ENCODE measurements at regions not wholly inside any gene's neighbourhood (a gene's known extent, or its start where the extent isn't known, plus 50 kb on each side); places are given as distances from the start of the nearest gene placed in this dataset.

GRCh38 chr12:58051378-58051777 lies 110.0 kb downstream of the ATP23 start:
- no peak for DNase-seq
- Histone ChIP-seq H3K79me2 (ENCODE audit: low read length) (no peaks in the 10 kb centered on the region), H2AFZ (ENCODE audit: low read length) (no peak overlapping the region), H3K4me1 (ENCODE audit: low read length) (no peaks in the 10 kb centered on the region), H3K4me3 (ENCODE audit: low read length) (no peak overlapping the region), H4K20me1 (ENCODE audit: insufficient read depth, low read depth, low read length) (no peaks in the 10 kb centered on the region), H3K9me2 (replicated peaks; ENCODE audit: insufficient read depth, low read length) (no peaks in the 10 kb centered on the region), H3K4me2 (ENCODE audit: low read depth, low read length, poor library complexity, severe bottlenecking) (no peak overlapping the region), H3K27ac (ENCODE audit: low read length) (no peak overlapping the region), H3K9me3 (ENCODE audit: low read length) (no peaks in the 10 kb centered on the region), H3K27me3 (ENCODE audit: low read length) (no peaks in the 10 kb centered on the region), H3K9ac (ENCODE audit: low read length) (no peak overlapping the region), H3K36me3 (ENCODE audit: insufficient read depth, low read length) (no peaks in the 10 kb centered on the region)

GRCh38 chr12:58064666-58065065 lies 123.3 kb downstream of the ATP23 start:
- no peak overlapping the region for H3K4me2 ChIP-seq (ENCODE audit: low read depth, low read length, poor library complexity, severe bottlenecking)
- H3K9ac ChIP-seq (ENCODE audit: low read length) = no peak overlapping the region
- no peaks in the 10 kb centered on the region for H3K9me2 ChIP-seq (replicated peaks; ENCODE audit: insufficient read depth, low read length)
- no peak for DNase-seq
- H3K79me2 ChIP-seq (ENCODE audit: low read length) = no peaks in the 10 kb centered on the region
- H4K20me1 ChIP-seq (ENCODE audit: insufficient read depth, low read depth, low read length) = no peaks in the 10 kb centered on the region
- no peak overlapping the region for H3K4me3 ChIP-seq (ENCODE audit: low read length)
- H3K27ac ChIP-seq (ENCODE audit: low read length) = no peak overlapping the region
- no peaks in the 10 kb centered on the region for H3K36me3 ChIP-seq (ENCODE audit: insufficient read depth, low read length)
- no peak overlapping the region for H2AFZ ChIP-seq (ENCODE audit: low read length)
- H3K27me3 ChIP-seq (ENCODE audit: low read length) = no peaks in the 10 kb centered on the region
- no peaks in the 10 kb centered on the region for H3K9me3 ChIP-seq (ENCODE audit: low read length)
- no peaks in the 10 kb centered on the region for H3K4me1 ChIP-seq (ENCODE audit: low read length)

- H3K79me2 ChIP-seq (ENCODE audit: low read length) = no peaks in the 10 kb centered on the region
- H4K20me1 ChIP-seq (ENCODE audit: insufficient read depth, low read depth, low read length) = no peaks in the 10 kb centered on the region
- H3K27me3 ChIP-seq (ENCODE audit: low read length) = no peaks in the 10 kb centered on the region
- no peak overlapping the region for H2AFZ ChIP-seq (ENCODE audit: low read length)
- no peak overlapping the region for H3K9ac ChIP-seq (ENCODE audit: low read length)
- H3K4me3 ChIP-seq (ENCODE audit: low read length) = no peak overlapping the region
- H3K27ac ChIP-seq (ENCODE audit: low read length) = no peak overlapping the region
- H3K36me3 ChIP-seq (ENCODE audit: insufficient read depth, low read length) = no peaks in the 10 kb centered on the region
- no peaks in the 10 kb centered on the region for H3K4me1 ChIP-seq (ENCODE audit: low read length)
- H3K9me2 ChIP-seq (replicated peaks; ENCODE audit: insufficient read depth, low read length) = no peaks in the 10 kb centered on the region
- no peaks in the 10 kb centered on the region for H3K9me3 ChIP-seq (ENCODE audit: low read length)
- no peak overlapping the region for H3K4me2 ChIP-seq (ENCODE audit: low read depth, low read length, poor library complexity, severe bottlenecking)
- no peak for DNase-seq
Observed at GRCh38 chr12:58066296-58066695, 124.9 kb downstream of the ATP23 start.

GRCh38 chr12:58067610-58068387 lies 126.4 kb downstream of the ATP23 start:
- H3K9ac ChIP-seq (ENCODE audit: low read length) = no peak overlapping the region
- no peaks in the 10 kb centered on the region for H4K20me1 ChIP-seq (ENCODE audit: insufficient read depth, low read depth, low read length)
- H2AFZ ChIP-seq (ENCODE audit: low read length) = no peak overlapping the region
- no peaks in the 10 kb centered on the region for H3K36me3 ChIP-seq (ENCODE audit: insufficient read depth, low read length)
- H3K27ac ChIP-seq (ENCODE audit: low read length) = no peak overlapping the region
- no peaks in the 10 kb centered on the region for H3K4me1 ChIP-seq (ENCODE audit: low read length)
- H3K9me2 ChIP-seq (replicated peaks; ENCODE audit: insufficient read depth, low read length) = no peaks in the 10 kb centered on the region
- no peaks in the 10 kb centered on the region for H3K27me3 ChIP-seq (ENCODE audit: low read length)
- no peaks in the 10 kb centered on the region for H3K79me2 ChIP-seq (ENCODE audit: low read length)
- DNase-seq = no peak
- H3K9me3 ChIP-seq (ENCODE audit: low read length) = no peaks in the 10 kb centered on the region
- H3K4me3 ChIP-seq (ENCODE audit: low read length) = no peak overlapping the region
- H3K4me2 ChIP-seq (ENCODE audit: low read depth, low read length, poor library complexity, severe bottlenecking) = no peak overlapping the region

- no peaks in the 10 kb centered on the region for H3K79me2 ChIP-seq (ENCODE audit: low read length)
Observed at GRCh38 chr12:58068706-58069105, 127.3 kb downstream of the ATP23 start.

GRCh38 chr12:58069268-58069963 lies 128.0 kb downstream of the ATP23 start:
- no peaks in the 10 kb centered on the region for H3K9me3 ChIP-seq (ENCODE audit: low read length)
- H3K4me2 ChIP-seq (ENCODE audit: low read depth, low read length, poor library complexity, severe bottlenecking) = no peak overlapping the region
- no peak overlapping the region for H3K9ac ChIP-seq (ENCODE audit: low read length)
- H3K27ac ChIP-seq (ENCODE audit: low read length) = no peak overlapping the region
- no peaks in the 10 kb centered on the region for H3K79me2 ChIP-seq (ENCODE audit: low read length)
- H3K36me3 ChIP-seq (ENCODE audit: insufficient read depth, low read length) = no peaks in the 10 kb centered on the region
- H2AFZ ChIP-seq (ENCODE audit: low read length) = no peak overlapping the region
- no peaks in the 10 kb centered on the region for H3K27me3 ChIP-seq (ENCODE audit: low read length)
- no peaks in the 10 kb centered on the region for H4K20me1 ChIP-seq (ENCODE audit: insufficient read depth, low read depth, low read length)
- no peak for DNase-seq
- no peak overlapping the region for H3K4me3 ChIP-seq (ENCODE audit: low read length)
- no peaks in the 10 kb centered on the region for H3K9me2 ChIP-seq (replicated peaks; ENCODE audit: insufficient read depth, low read length)
- no peaks in the 10 kb centered on the region for H3K4me1 ChIP-seq (ENCODE audit: low read length)

More at GRCh38 chr12:58068706-58069105, 127.3 kb downstream of the ATP23 start:
- H3K9ac ChIP-seq (ENCODE audit: low read length) = no peak overlapping the region
- no peaks in the 10 kb centered on the region for H3K27me3 ChIP-seq (ENCODE audit: low read length)
- no peaks in the 10 kb centered on the region for H3K9me2 ChIP-seq (replicated peaks; ENCODE audit: insufficient read depth, low read length)
- no peak overlapping the region for H3K4me3 ChIP-seq (ENCODE audit: low read length)
- no peak for DNase-seq
- H2AFZ ChIP-seq (ENCODE audit: low read length) = no peak overlapping the region
- H3K9me3 ChIP-seq (ENCODE audit: low read length) = no peaks in the 10 kb centered on the region
- H4K20me1 ChIP-seq (ENCODE audit: insufficient read depth, low read depth, low read length) = no peaks in the 10 kb centered on the region
- H3K36me3 ChIP-seq (ENCODE audit: insufficient read depth, low read length) = no peaks in the 10 kb centered on the region
- H3K4me2 ChIP-seq (ENCODE audit: low read depth, low read length, poor library complexity, severe bottlenecking) = no peak overlapping the region
- no peaks in the 10 kb centered on the region for H3K4me1 ChIP-seq (ENCODE audit: low read length)
- H3K27ac ChIP-seq (ENCODE audit: low read length) = no peak overlapping the region

GRCh38 chr12:58071994-58072393 lies 130.6 kb downstream of the ATP23 start:
- Histone ChIP-seq H3K36me3 (ENCODE audit: insufficient read depth, low read length) (no peaks in the 10 kb centered on the region), H3K27me3 (ENCODE audit: low read length) (no peaks in the 10 kb centered on the region), H3K4me2 (ENCODE audit: low read depth, low read length, poor library complexity, severe bottlenecking) (no peak overlapping the region), H2AFZ (ENCODE audit: low read length) (no peak overlapping the region), H4K20me1 (ENCODE audit: insufficient read depth, low read depth, low read length) (no peaks in the 10 kb centered on the region), H3K4me3 (ENCODE audit: low read length) (no peak overlapping the region), H3K79me2 (ENCODE audit: low read length) (no peaks in the 10 kb centered on the region), H3K9me2 (replicated peaks; ENCODE audit: insufficient read depth, low read length) (no peaks in the 10 kb centered on the region), H3K9me3 (ENCODE audit: low read length) (no peaks in the 10 kb centered on the region), H3K27ac (ENCODE audit: low read length) (no peak overlapping the region), H3K9ac (ENCODE audit: low read length) (no peak overlapping the region), H3K4me1 (ENCODE audit: low read length) (no peaks in the 10 kb centered on the region)
- DNase-seq = no peak

GRCh38 chr12:58074259-58074658 lies 132.9 kb downstream of the ATP23 start:
- H3K36me3 ChIP-seq (ENCODE audit: insufficient read depth, low read length) = no peaks in the 10 kb centered on the region
- no peaks in the 10 kb centered on the region for H4K20me1 ChIP-seq (ENCODE audit: insufficient read depth, low read depth, low read length)
- H3K27ac ChIP-seq (ENCODE audit: low read length) = no peak overlapping the region
- no peaks in the 10 kb centered on the region for H3K9me2 ChIP-seq (replicated peaks; ENCODE audit: insufficient read depth, low read length)
- no peaks in the 10 kb centered on the region for H3K79me2 ChIP-seq (ENCODE audit: low read length)
- H3K9me3 ChIP-seq (ENCODE audit: low read length) = no peaks in the 10 kb centered on the region
- no peak overlapping the region for H2AFZ ChIP-seq (ENCODE audit: low read length)
- no peak overlapping the region for H3K4me2 ChIP-seq (ENCODE audit: low read depth, low read length, poor library complexity, severe bottlenecking)
- no peaks in the 10 kb centered on the region for H3K27me3 ChIP-seq (ENCODE audit: low read length)
- no peaks in the 10 kb centered on the region for H3K4me1 ChIP-seq (ENCODE audit: low read length)
- no peak overlapping the region for H3K9ac ChIP-seq (ENCODE audit: low read length)
- no peak for DNase-seq
- H3K4me3 ChIP-seq (ENCODE audit: low read length) = no peak overlapping the region
